ENCODE measurements at regions not wholly inside any gene's neighbourhood (a gene's known extent, or its start where the extent isn't known, plus 50 kb on each side); places are given as distances from the start of the nearest gene placed in this dataset.

GRCh38 chr21:31501926-31502325 is 157.6 kb upstream of the SOD1 start:
- CTCF ChIA-PET, result no interaction called here
- no peak for DNase-seq (ENCODE audit: extremely low spot score)
- TF ChIP-seq PKNOX1 (IDR thresholded peaks at IDR 0.05), result no peak
- TF ChIP-seq TARDBP (IDR thresholded peaks at IDR 0.05), result no peak
- TF ChIP-seq ELF4 (IDR thresholded peaks at IDR 0.05), result no peak
- no peak for TF ChIP-seq SP1 (IDR thresholded peaks at IDR 0.05)
- TF ChIP-seq LEF1 (IDR thresholded peaks at IDR 0.05; ENCODE audit: borderline replicate concordance), result no peak
- no peak for TF ChIP-seq SUZ12 (IDR thresholded peaks at IDR 0.05)
- no peak for TF ChIP-seq NFRKB (IDR thresholded peaks at IDR 0.05)
- TF ChIP-seq FOXM1 (IDR thresholded peaks at IDR 0.05; ENCODE audit: borderline replicate concordance), result no peak
- TF ChIP-seq ZNF384 (IDR thresholded peaks at IDR 0.05), result no peak
- TF ChIP-seq FOXA1 (IDR thresholded peaks at IDR 0.05), result no peak
- TF ChIP-seq ARNT (IDR thresholded peaks at IDR 0.05), result no peak
- no peak for TF ChIP-seq HDGF (IDR thresholded peaks at IDR 0.05; ENCODE audit: borderline replicate concordance)
- no peak for TF ChIP-seq CTBP1 (IDR thresholded peaks at IDR 0.05; ENCODE audit: borderline replicate concordance)
- no peak for TF ChIP-seq L3MBTL2 (conservative IDR thresholded peaks at IDR 0.05)
- TF ChIP-seq BHLHE40 (IDR thresholded peaks at IDR 0.05; ENCODE audit: borderline replicate concordance), result no peak
- TF ChIP-seq FOXK2 (IDR thresholded peaks at IDR 0.05), result no peak
- POLR2A ChIA-PET, result interaction anchor here (1.4 kb wide), 1 partner anchor 57 kb away, joined by 5 read pairs; no protein-coding TSS in a partner anchor

- TF ChIP-seq TARDBP (IDR thresholded peaks at IDR 0.05), result no peak
- no peak for TF ChIP-seq BHLHE40 (IDR thresholded peaks at IDR 0.05; ENCODE audit: borderline replicate concordance)
- no peak for TF ChIP-seq FOXM1 (IDR thresholded peaks at IDR 0.05; ENCODE audit: borderline replicate concordance)
- TF ChIP-seq CTBP1 (IDR thresholded peaks at IDR 0.05; ENCODE audit: borderline replicate concordance), result no peak
- TF ChIP-seq SP1 (IDR thresholded peaks at IDR 0.05), result no peak
- TF ChIP-seq SUZ12 (IDR thresholded peaks at IDR 0.05), result no peak
- TF ChIP-seq FOXK2 (IDR thresholded peaks at IDR 0.05), result no peak
- TF ChIP-seq ARNT (IDR thresholded peaks at IDR 0.05), result no peak
- TF ChIP-seq FOXA1 (IDR thresholded peaks at IDR 0.05), result no peak
- TF ChIP-seq L3MBTL2 (conservative IDR thresholded peaks at IDR 0.05), result no peak
- no peak for TF ChIP-seq NFRKB (IDR thresholded peaks at IDR 0.05)
- no peak for TF ChIP-seq ELF4 (IDR thresholded peaks at IDR 0.05)
- no peak for TF ChIP-seq ZNF384 (IDR thresholded peaks at IDR 0.05)
- POLR2A ChIA-PET, result interaction anchor here (1.4 kb wide), 1 partner anchor 58 kb away, joined by 5 read pairs; no protein-coding TSS in a partner anchor
- CTCF ChIA-PET, result no interaction called here
- DNase-seq (ENCODE audit: extremely low spot score), result no peak
These were observed 156.9 kb upstream of the TIAM1 start for GRCh38 chr21:31500982-31501381.

- TF ChIP-seq ARNT (IDR thresholded peaks at IDR 0.05), result no peak
- no peak for TF ChIP-seq TARDBP (IDR thresholded peaks at IDR 0.05)
- TF ChIP-seq FOXA1 (IDR thresholded peaks at IDR 0.05), result no peak
- no peak for TF ChIP-seq SUZ12 (IDR thresholded peaks at IDR 0.05)
- TF ChIP-seq HDGF (IDR thresholded peaks at IDR 0.05; ENCODE audit: borderline replicate concordance), result no peak
- TF ChIP-seq FOXK2 (IDR thresholded peaks at IDR 0.05), result no peak
- no peak for TF ChIP-seq ELF4 (IDR thresholded peaks at IDR 0.05)
- no peak for TF ChIP-seq NFRKB (IDR thresholded peaks at IDR 0.05)
- TF ChIP-seq SP1 (IDR thresholded peaks at IDR 0.05), result no peak
- TF ChIP-seq BHLHE40 (IDR thresholded peaks at IDR 0.05; ENCODE audit: borderline replicate concordance), result no peak
- no peak for TF ChIP-seq LEF1 (IDR thresholded peaks at IDR 0.05; ENCODE audit: borderline replicate concordance)
- TF ChIP-seq CTBP1 (IDR thresholded peaks at IDR 0.05; ENCODE audit: borderline replicate concordance), result no peak
- TF ChIP-seq ZNF384 (IDR thresholded peaks at IDR 0.05), result no peak
- TF ChIP-seq PKNOX1 (IDR thresholded peaks at IDR 0.05), result no peak
- no peak for DNase-seq (ENCODE audit: extremely low spot score)
- POLR2A ChIA-PET, result no interaction called here
- CTCF ChIA-PET, result no interaction called here
These were observed 156.0 kb upstream of the TIAM1 start for GRCh38 chr21:31500071-31500470.

GRCh38 chr21:31498985-31499384 is 154.9 kb upstream of the TIAM1 start:
- CTCF ChIA-PET, result no interaction called here
- no peak for TF ChIP-seq PKNOX1 (IDR thresholded peaks at IDR 0.05)
- TF ChIP-seq NFRKB (IDR thresholded peaks at IDR 0.05), result no peak
- no peak for TF ChIP-seq BHLHE40 (IDR thresholded peaks at IDR 0.05; ENCODE audit: borderline replicate concordance)
- no peak for TF ChIP-seq SP1 (IDR thresholded peaks at IDR 0.05)
- no peak for TF ChIP-seq ELF4 (IDR thresholded peaks at IDR 0.05)
- TF ChIP-seq SUZ12 (IDR thresholded peaks at IDR 0.05), result no peak
- no peak for TF ChIP-seq TARDBP (IDR thresholded peaks at IDR 0.05)
- no peak for TF ChIP-seq FOXM1 (IDR thresholded peaks at IDR 0.05; ENCODE audit: borderline replicate concordance)
- no peak for TF ChIP-seq ARNT (IDR thresholded peaks at IDR 0.05)
- no peak for TF ChIP-seq LEF1 (IDR thresholded peaks at IDR 0.05; ENCODE audit: borderline replicate concordance)
- TF ChIP-seq ZNF384 (IDR thresholded peaks at IDR 0.05), result no peak
- no peak for TF ChIP-seq CTBP1 (IDR thresholded peaks at IDR 0.05; ENCODE audit: borderline replicate concordance)
- no peak for TF ChIP-seq HDGF (IDR thresholded peaks at IDR 0.05; ENCODE audit: borderline replicate concordance)
- TF ChIP-seq FOXA1 (IDR thresholded peaks at IDR 0.05), result no peak
- no peak for TF ChIP-seq FOXK2 (IDR thresholded peaks at IDR 0.05)
- POLR2A ChIA-PET, result no interaction called here
- no peak for DNase-seq (ENCODE audit: extremely low spot score)

- POLR2A ChIA-PET, result interaction anchor here (1.0 kb wide), 1 partner anchor 11 kb away, joined by 3 read pairs; no protein-coding TSS in a partner anchor
- no peak for DNase-seq (ENCODE audit: extremely low spot score)
- CTCF ChIA-PET, result no interaction called here
- no peak for TF ChIP-seq NFRKB (IDR thresholded peaks at IDR 0.05)
- no peak for TF ChIP-seq PKNOX1 (IDR thresholded peaks at IDR 0.05)
- no peak for TF ChIP-seq HDGF (IDR thresholded peaks at IDR 0.05; ENCODE audit: borderline replicate concordance)
- no peak for TF ChIP-seq ARNT (IDR thresholded peaks at IDR 0.05)
These were observed 153.9 kb upstream of the TIAM1 start for GRCh38 chr21:31497914-31498313.

Measured in HEK293T (cell line).